GM12892 (cell line): ENCODE measurements at regions not wholly inside any gene's neighbourhood (a gene's known extent, or its start where the extent isn't known, plus 50 kb on each side); places are given as distances from the start of the nearest gene placed in this dataset.
"Not testable (repeated sequence)": the region's sequence is repeated elsewhere in the genome, so short reads cannot be mapped to it uniquely, and the experiment has no call there.

Experiments
- DNase-seq: peaks from one replicate; pipeline ENCODE4 v3.0.0; 2011; ENCODE audit not compliant: insufficient read length
- FAIRE-seq: peaks from 2 replicates; lab custom pipeline; 2011; peaks lifted over from hg19 to GRCh38; lab: Jason Lieb, UNC
- POLR2A ChIP-seq: IDR thresholded peaks from 2 replicates; pipeline ENCODE4 v1.6.1; 2011; ENCODE audit warnings: low read depth, low read length, control low read depth
- POLR2AphosphoS5 ChIP-seq: IDR thresholded peaks from 2 replicates; pipeline ENCODE4 v1.6.1; 2011; ENCODE audit warnings: low read depth, low read length, control low read depth
- TAF1 ChIP-seq: IDR thresholded peaks from 2 replicates; pipeline ENCODE4 v1.6.1; 2011; ENCODE audit warnings: low read depth, mild to moderate bottlenecking, control low read depth, low read length, borderline replicate concordance

GRCh38 chr7:52184006-52184703 lies 851.3 kb upstream of the POM121L12 start:
- DNase-seq (no peak), FAIRE-seq (no peak)

GRCh38 chr7:52179934-52180333 lies 855.5 kb upstream of the POM121L12 start:
- no peak for DNase-seq
- TF ChIP-seq POLR2A (no peak), POLR2AphosphoS5 (no peak), TAF1 (no peak)
- FAIRE-seq: no peak

More at GRCh38 chr7:52184006-52184703, 851.3 kb upstream of the POM121L12 start:
- TF ChIP-seq POLR2AphosphoS5: no peak
- TF ChIP-seq POLR2A: no peak
- no peak for TF ChIP-seq TAF1

GRCh38 chr7:52168085-52168484 lies 851.5 kb upstream of the COBL start:
- FAIRE-seq: no peak
- DNase-seq: no peak
- TF ChIP-seq POLR2AphosphoS5 (no peak), TAF1 (no peak), POLR2A (no peak)

GRCh38 chr7:52163311-52163710 lies 846.7 kb upstream of the COBL start:
- FAIRE-seq: no peak

GRCh38 chr7:52161483-52161882 lies 844.9 kb upstream of the COBL start:
- no peak for FAIRE-seq
- TF ChIP-seq POLR2AphosphoS5 (no peak), POLR2A (no peak), TAF1 (no peak)
- DNase-seq: no peak

More at GRCh38 chr7:52163311-52163710, 846.7 kb upstream of the COBL start:
- TF ChIP-seq POLR2AphosphoS5 (no peak), TAF1 (no peak), POLR2A (no peak)
- DNase-seq: no peak

- FAIRE-seq, DNase-seq: not testable (repeated sequence)
Observed at GRCh38 chr7:52159421-52159820, 842.8 kb upstream of the COBL start.

GRCh38 chr7:52154382-52154781 lies 837.8 kb upstream of the COBL start:
- DNase-seq: no peak
- TF ChIP-seq TAF1 (no peak), POLR2AphosphoS5 (no peak), POLR2A (no peak)
- no peak for FAIRE-seq

GRCh38 chr7:52151559-52151958 lies 835.0 kb upstream of the COBL start:
- no peak for FAIRE-seq
- no peak for DNase-seq
- TF ChIP-seq POLR2AphosphoS5 (no peak), TAF1 (no peak), POLR2A (no peak)

GRCh38 chr7:52150952-52151351 lies 834.3 kb upstream of the COBL start:
- no peak for TF ChIP-seq POLR2AphosphoS5
- TF ChIP-seq TAF1: no peak
- TF ChIP-seq POLR2A: no peak
- FAIRE-seq (no peak), DNase-seq (no peak)

GRCh38 chr7:52146871-52147634 lies 830.4 kb upstream of the COBL start:
- no peak for TF ChIP-seq POLR2A
- TF ChIP-seq POLR2AphosphoS5: no peak
- TF ChIP-seq TAF1: no peak
- DNase-seq (no peak), FAIRE-seq (no peak)

- no peak for FAIRE-seq
- DNase-seq: no peak
- TF ChIP-seq POLR2AphosphoS5: no peak
- no peak for TF ChIP-seq TAF1
- TF ChIP-seq POLR2A: no peak
Observed at GRCh38 chr7:52143219-52143618, 826.6 kb upstream of the COBL start.

GRCh38 chr7:52140851-52141250 lies 824.2 kb upstream of the COBL start:
- FAIRE-seq (no peak), DNase-seq (no peak)
- no peak for TF ChIP-seq POLR2AphosphoS5
- no peak for TF ChIP-seq POLR2A
- TF ChIP-seq TAF1: no peak
